Panc1 (cell line): ENCODE measurements at regions not wholly inside any gene's neighbourhood (a gene's known extent, or its start where the extent isn't known, plus 50 kb on each side); places are given as distances from the start of the nearest gene placed in this dataset.

ENCODE experiments used
- ATAC-seq: fragments of 200-7000 bp; cut with Tn5 transposase; 2 replicates; pipeline ENCODE4 v1.9.1; 2020; ENCODE audit warnings: mild to moderate bottlenecking, moderate library complexity
- BruUV-seq: library from RNA; stranded (reverse); fragments of 400-500 nt; replicated peaks from 2 replicates; lab custom pipeline; 2021; lab: Mats Ljungman, UMichigan
- CTCF ChIA-PET: fragments of 300-600 bp; sonication (Branson Sonifier 250); formaldehyde crosslinking; loops from one replicate; lab custom pipeline; 2022; ENCODE audit warnings: antibody characterized with exemption; lab: Charles Lee
- POLR2A ChIA-PET: fragments of 300-600 bp; sonication (Branson Sonifier 250); formaldehyde crosslinking; loops from one replicate; lab custom pipeline; 2022; ENCODE audit warnings: antibody characterized with exemption; lab: Charles Lee
- DNase-seq: peaks from one replicate; pipeline ENCODE4 v3.0.0-alpha.2; 2010; ENCODE audit warnings: low read depth, low spot score
- H3K27ac ChIP-seq: 2 replicates; pipeline ENCODE4 v1.5.1; 2011; ENCODE audit warnings: mild to moderate bottlenecking, low read length, inconsistent platforms
- H3K27me3 ChIP-seq: fragments of 200-500 bp; sonication (Bioruptor generic); 2 replicates; pipeline ENCODE4 v1.6.0; 2014; ENCODE audit warnings: low read length, inconsistent platforms; ENCODE audit not compliant: control insufficient read depth, insufficient read depth
- H3K36me3 ChIP-seq: fragments of 200-500 bp; sonication (Bioruptor generic); 2 replicates; pipeline ENCODE4 v1.5.1; 2014; ENCODE audit warnings: inconsistent platforms, mild to moderate bottlenecking, low read length, moderate library complexity; ENCODE audit not compliant: control insufficient read depth, insufficient read depth
- H3K4me1 ChIP-seq: 2 replicates; pipeline ENCODE4 v1.5.1; 2011; ENCODE audit warnings: inconsistent platforms, mild to moderate bottlenecking, low read length, moderate library complexity; ENCODE audit not compliant: control insufficient read depth, insufficient read depth
- H3K4me3 ChIP-seq, 2 experiments: 2 replicates each; pipeline ENCODE4 v1.5.1; 2011 to 2012; ENCODE audit warnings: low read depth in 2 of 2, low read length in 2 of 2, mild to moderate bottlenecking in 2 of 2, inconsistent platforms in 1 of 2, moderate library complexity in 1 of 2
- H3K9me3 ChIP-seq: fragments of 200-500 bp; sonication (Bioruptor generic); 2 replicates; pipeline ENCODE4 v1.5.1; 2014; ENCODE audit warnings: low read depth, mild to moderate bottlenecking, inconsistent platforms, low read length, moderate library complexity; ENCODE audit not compliant: control insufficient read depth, insufficient read depth
- POLR2AphosphoS5 ChIP-seq: IDR thresholded peaks from 2 replicates; pipeline ENCODE4 v1.6.1; 2012; ENCODE audit warnings: mild to moderate bottlenecking, low read depth, low read length, moderate library complexity
- SIN3A ChIP-seq: IDR thresholded peaks from 2 replicates; pipeline ENCODE4 v1.6.1; 2012; ENCODE audit warnings: low read depth, mild to moderate bottlenecking, low read length, moderate library complexity, borderline replicate concordance; ENCODE audit not compliant: insufficient read depth
- TCF7L2 ChIP-seq: IDR thresholded peaks from 2 replicates; pipeline ENCODE4 v1.6.1; 2011; ENCODE audit warnings: mild to moderate bottlenecking, low read depth, low read length, inconsistent platforms
- in situ Hi-C: cut with HindIII; loops from 2 replicates; pipeline ENCODE4 v1.10.0; 2016; ENCODE audit warnings: low sequenced_read_pairs, low pct_unique_long_range_greater_than_20kb
- intact Hi-C: fragments of 100-400 bp; cut with micrococcal nuclease; formaldehyde crosslinking; loops from one replicate; pipeline ENCODE4 v1.10.0; 2022; ENCODE audit not compliant: unreplicated experiment
- TF ChIP-seq, protein P1 (sequence below), 2 experiments: IDR thresholded peaks; 2 replicates each; pipeline ENCODE4 v1.6.1; 2011 to 2012; ENCODE audit warnings: low read depth in 2 of 2, control low read depth in 1 of 2, low read length in 1 of 2, mild to moderate bottlenecking in 1 of 2, moderate library complexity in 1 of 2; ENCODE audit not compliant: insufficient read depth in 1 of 2
- TF ChIP-seq, protein P2 (sequence below): fragments of 450-650 bp; IDR thresholded peaks from 2 replicates; pipeline ENCODE4 v1.5.1; 2017; ENCODE audit warnings: mild to moderate bottlenecking

DNA sequence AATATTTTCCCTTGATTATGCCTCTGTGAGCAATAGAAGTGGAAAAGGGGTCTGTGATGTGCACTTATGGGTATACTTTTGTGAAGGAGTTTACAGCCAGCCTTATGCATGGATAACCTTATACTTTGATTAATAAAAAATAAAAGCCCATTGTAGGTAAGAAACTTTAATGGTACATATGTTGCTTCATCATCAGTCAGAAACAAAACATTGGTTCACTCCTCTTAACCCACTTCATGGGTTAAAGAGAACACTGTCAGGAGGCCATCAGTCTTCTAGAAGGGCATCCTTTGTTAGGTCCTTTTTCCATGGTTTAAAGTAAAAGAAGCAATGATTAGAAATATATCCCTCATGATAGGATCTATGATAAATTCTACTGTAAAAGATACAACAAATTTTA lies 952.1 kb upstream of the MIR17HG start:
- in situ Hi-C loops, result no loop called here
- ATAC-seq (no peak), DNase-seq (no peak)
- Histone ChIP-seq H3K4me1 (no peaks in the 10 kb centered on the region), H3K27ac (no peak overlapping the region), H3K27me3 (no peaks in the 10 kb centered on the region), H3K36me3 (no peaks in the 10 kb centered on the region), H3K9me3 (no peaks in the 10 kb centered on the region; the same call in 1 of the 2 replicates), H3K4me3 (no peak overlapping the region)
- intact Hi-C loops, result no loop called here
- TF ChIP-seq POLR2AphosphoS5, result no peak
- TF ChIP-seq, protein P1, sequence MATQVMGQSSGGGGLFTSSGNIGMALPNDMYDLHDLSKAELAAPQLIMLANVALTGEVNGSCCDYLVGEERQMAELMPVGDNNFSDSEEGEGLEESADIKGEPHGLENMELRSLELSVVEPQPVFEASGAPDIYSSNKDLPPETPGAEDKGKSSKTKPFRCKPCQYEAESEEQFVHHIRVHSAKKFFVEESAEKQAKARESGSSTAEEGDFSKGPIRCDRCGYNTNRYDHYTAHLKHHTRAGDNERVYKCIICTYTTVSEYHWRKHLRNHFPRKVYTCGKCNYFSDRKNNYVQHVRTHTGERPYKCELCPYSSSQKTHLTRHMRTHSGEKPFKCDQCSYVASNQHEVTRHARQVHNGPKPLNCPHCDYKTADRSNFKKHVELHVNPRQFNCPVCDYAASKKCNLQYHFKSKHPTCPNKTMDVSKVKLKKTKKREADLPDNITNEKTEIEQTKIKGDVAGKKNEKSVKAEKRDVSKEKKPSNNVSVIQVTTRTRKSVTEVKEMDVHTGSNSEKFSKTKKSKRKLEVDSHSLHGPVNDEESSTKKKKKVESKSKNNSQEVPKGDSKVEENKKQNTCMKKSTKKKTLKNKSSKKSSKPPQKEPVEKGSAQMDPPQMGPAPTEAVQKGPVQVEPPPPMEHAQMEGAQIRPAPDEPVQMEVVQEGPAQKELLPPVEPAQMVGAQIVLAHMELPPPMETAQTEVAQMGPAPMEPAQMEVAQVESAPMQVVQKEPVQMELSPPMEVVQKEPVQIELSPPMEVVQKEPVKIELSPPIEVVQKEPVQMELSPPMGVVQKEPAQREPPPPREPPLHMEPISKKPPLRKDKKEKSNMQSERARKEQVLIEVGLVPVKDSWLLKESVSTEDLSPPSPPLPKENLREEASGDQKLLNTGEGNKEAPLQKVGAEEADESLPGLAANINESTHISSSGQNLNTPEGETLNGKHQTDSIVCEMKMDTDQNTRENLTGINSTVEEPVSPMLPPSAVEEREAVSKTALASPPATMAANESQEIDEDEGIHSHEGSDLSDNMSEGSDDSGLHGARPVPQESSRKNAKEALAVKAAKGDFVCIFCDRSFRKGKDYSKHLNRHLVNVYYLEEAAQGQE (IDR thresholded peaks at IDR 0.05; ENCODE audit: insufficient read depth in 1 of 2, low read depth in 2 of 2, low read length in 1 of 2), result no peak
- TF ChIP-seq SIN3A, result no peak
- TF ChIP-seq, protein P2, sequence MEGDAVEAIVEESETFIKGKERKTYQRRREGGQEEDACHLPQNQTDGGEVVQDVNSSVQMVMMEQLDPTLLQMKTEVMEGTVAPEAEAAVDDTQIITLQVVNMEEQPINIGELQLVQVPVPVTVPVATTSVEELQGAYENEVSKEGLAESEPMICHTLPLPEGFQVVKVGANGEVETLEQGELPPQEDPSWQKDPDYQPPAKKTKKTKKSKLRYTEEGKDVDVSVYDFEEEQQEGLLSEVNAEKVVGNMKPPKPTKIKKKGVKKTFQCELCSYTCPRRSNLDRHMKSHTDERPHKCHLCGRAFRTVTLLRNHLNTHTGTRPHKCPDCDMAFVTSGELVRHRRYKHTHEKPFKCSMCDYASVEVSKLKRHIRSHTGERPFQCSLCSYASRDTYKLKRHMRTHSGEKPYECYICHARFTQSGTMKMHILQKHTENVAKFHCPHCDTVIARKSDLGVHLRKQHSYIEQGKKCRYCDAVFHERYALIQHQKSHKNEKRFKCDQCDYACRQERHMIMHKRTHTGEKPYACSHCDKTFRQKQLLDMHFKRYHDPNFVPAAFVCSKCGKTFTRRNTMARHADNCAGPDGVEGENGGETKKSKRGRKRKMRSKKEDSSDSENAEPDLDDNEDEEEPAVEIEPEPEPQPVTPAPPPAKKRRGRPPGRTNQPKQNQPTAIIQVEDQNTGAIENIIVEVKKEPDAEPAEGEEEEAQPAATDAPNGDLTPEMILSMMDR, result no peak
- POLR2A ChIA-PET, result no interaction called here
- BruUV-seq, result no TSS peak
- CTCF ChIA-PET, result no interaction called here

- ChIA-PET POLR2A (no interaction called here), CTCF (no interaction called here)
- Histone ChIP-seq H3K4me3 (no peak overlapping the region), H3K9me3 (no peaks in the 10 kb centered on the region; the same call in 1 of the 2 replicates), H3K4me1 (no peaks in the 10 kb centered on the region), H3K27ac (no peak overlapping the region), H3K27me3 (no peaks in the 10 kb centered on the region), H3K36me3 (no peaks in the 10 kb centered on the region)
- in situ Hi-C loops, result no loop called here
- TF ChIP-seq SIN3A (no peak), TCF7L2 (no peak), POLR2AphosphoS5 (no peak)
- TF ChIP-seq, protein P2, result no peak
- TF ChIP-seq, protein P1 (IDR thresholded peaks at IDR 0.05; ENCODE audit: insufficient read depth in 1 of 2, low read depth in 2 of 2, low read length in 1 of 2), result no peak
- BruUV-seq, result no TSS peak
- DNase-seq (no peak), ATAC-seq (no peak)
- intact Hi-C loops, result no loop called here
Measured at GRCh38 chr13:90395846-90396245, 951.6 kb upstream of the MIR17HG start.
